Posterior cingulate gyrus (tissue), 11 donors: ENCODE measurements at regions not wholly inside any gene's neighbourhood (a gene's known extent, or its start where the extent isn't known, plus 50 kb on each side); places are given as distances from the start of the nearest gene placed in this dataset.

Experiments used
- DNase-seq, 10 donors: peaks; one replicate each; pipeline versions ENCODE4 v3.0.0 to v3.0.0-alpha.2; 2020 to 2021; ENCODE audit warnings: mixed read lengths in 3 of 10
- intact Hi-C: fragments of 100-400 bp; cut with DNase I; formaldehyde crosslinking; loops from one replicate; pipeline ENCODE4 v1.15.1; 2023

GRCh38 chr6:1257778-1258177, 54.1 kb upstream of the FOXQ1 start:
- intact Hi-C loops = no loop called here
- DNase-seq = no peak

GRCh38 chr6:1256435-1257008, 55.4 kb upstream of the FOXQ1 start:
- intact Hi-C loops = no loop called here
- DNase-seq = no peak

- intact Hi-C loops = no loop called here
- no peak for DNase-seq
Observed at GRCh38 chr6:1255636-1256365, 56.1 kb upstream of the FOXQ1 start.

GRCh38 chr6:1254326-1254725, 57.6 kb upstream of the FOXQ1 start:
- no peak for DNase-seq
- intact Hi-C loops = no loop called here

- intact Hi-C loops = no loop called here
Observed at GRCh38 chr6:1253816-1254215, 58.1 kb upstream of the FOXQ1 start.

GRCh38 chr6:1251198-1252155, 60.4 kb upstream of the FOXQ1 start:
- intact Hi-C loops = no loop called here
- no peak for DNase-seq

More at GRCh38 chr6:1253816-1254215, 58.1 kb upstream of the FOXQ1 start:
- DNase-seq = no peak

- DNase-seq = no peak
- intact Hi-C loops = no loop called here
Observed at GRCh38 chr6:1250489-1251197, 61.3 kb upstream of the FOXQ1 start.

GRCh38 chr6:1247894-1248293, 64.0 kb upstream of the FOXQ1 start:
- intact Hi-C loops = no loop called here
- no peak for DNase-seq

GRCh38 chr6:1247056-1247455, 64.8 kb upstream of the FOXQ1 start:
- intact Hi-C loops = no loop called here
- no peak for DNase-seq

- intact Hi-C loops = no loop called here
Observed at GRCh38 chr6:1244941-1245340, 67.0 kb upstream of the FOXQ1 start.

GRCh38 chr6:1244278-1244677, 67.6 kb upstream of the FOXQ1 start:
- DNase-seq = no peak

More at GRCh38 chr6:1244941-1245340, 67.0 kb upstream of the FOXQ1 start:
- DNase-seq = no peak

GRCh38 chr6:1242446-1242845, 69.5 kb upstream of the FOXQ1 start:
- DNase-seq = peak in 1 of 10 donors; percentile 41
- intact Hi-C loops = no loop called here

More at GRCh38 chr6:1244278-1244677, 67.6 kb upstream of the FOXQ1 start:
- intact Hi-C loops = no loop called here

GRCh38 chr6:1242021-1242420, 69.9 kb upstream of the FOXQ1 start:
- intact Hi-C loops = no loop called here
- DNase-seq = no peak

- intact Hi-C loops = no loop called here
- DNase-seq = no peak
Observed at GRCh38 chr6:1240766-1241318, 71.1 kb upstream of the FOXQ1 start.

- no peak for DNase-seq
- intact Hi-C loops = no loop called here
Observed at GRCh38 chr6:1239805-1240204, 72.1 kb upstream of the FOXQ1 start.

GRCh38 chr6:1238040-1238439, 73.9 kb upstream of the FOXQ1 start:
- intact Hi-C loops = no loop called here

GRCh38 chr6:1237636-1238035, 74.3 kb upstream of the FOXQ1 start:
- intact Hi-C loops = no loop called here
- DNase-seq = peak in 1 of 10 donors; percentile 59

More at GRCh38 chr6:1238040-1238439, 73.9 kb upstream of the FOXQ1 start:
- DNase-seq = peak in 1 of 10 donors; percentile 55

GRCh38 chr6:1235825-1236224, 76.1 kb upstream of the FOXQ1 start:
- intact Hi-C loops = no loop called here

GRCh38 chr6:1233924-1234323, 78.0 kb upstream of the FOXQ1 start:
- intact Hi-C loops = no loop called here

More at GRCh38 chr6:1235825-1236224, 76.1 kb upstream of the FOXQ1 start:
- DNase-seq = peak in 1 of 10 donors; percentile 46

GRCh38 chr6:1232578-1232977, 79.3 kb upstream of the FOXQ1 start:
- intact Hi-C loops = no loop called here
- DNase-seq = no peak

More at GRCh38 chr6:1233924-1234323, 78.0 kb upstream of the FOXQ1 start:
- peak in 1 of 10 donors; percentile 31 for DNase-seq
